VCaP (cell line): ENCODE measurements at regions not wholly inside any gene's neighbourhood (a gene's known extent, or its start where the extent isn't known, plus 50 kb on each side); places are given as distances from the start of the nearest gene placed in this dataset.

Experiments used
- H3K27ac ChIP-seq: fragments of 450-650 bp; 2 replicates; pipeline ENCODE4 v1.5.1; 2017
- TF ChIP-seq, protein P1 (sequence below): fragments of 450-650 bp; conservative IDR thresholded peaks from 2 replicates; pipeline ENCODE4 v1.5.1; 2017; ENCODE audit warnings: mild to moderate bottlenecking, moderate library complexity

DNA sequence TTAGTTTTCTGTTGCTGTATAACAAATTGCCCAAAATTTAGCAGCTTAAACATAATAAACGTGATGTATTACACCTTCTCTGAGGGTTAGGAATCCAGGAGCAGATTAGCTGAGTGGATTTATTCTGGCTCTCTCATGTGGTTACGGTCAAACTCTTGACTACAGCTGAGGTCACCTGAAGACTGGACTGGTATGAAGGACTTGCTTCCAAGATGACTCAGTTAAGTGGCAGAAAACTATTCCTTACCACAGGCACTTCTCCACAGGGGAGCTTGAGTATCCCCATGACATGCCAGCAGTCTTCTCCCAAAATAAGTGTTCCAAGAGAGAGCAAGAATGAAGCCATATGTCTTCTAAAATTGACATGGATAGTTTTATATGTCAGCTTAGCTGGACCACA is 957.2 kb upstream of the GHITM start:
- TF ChIP-seq, protein P1, sequence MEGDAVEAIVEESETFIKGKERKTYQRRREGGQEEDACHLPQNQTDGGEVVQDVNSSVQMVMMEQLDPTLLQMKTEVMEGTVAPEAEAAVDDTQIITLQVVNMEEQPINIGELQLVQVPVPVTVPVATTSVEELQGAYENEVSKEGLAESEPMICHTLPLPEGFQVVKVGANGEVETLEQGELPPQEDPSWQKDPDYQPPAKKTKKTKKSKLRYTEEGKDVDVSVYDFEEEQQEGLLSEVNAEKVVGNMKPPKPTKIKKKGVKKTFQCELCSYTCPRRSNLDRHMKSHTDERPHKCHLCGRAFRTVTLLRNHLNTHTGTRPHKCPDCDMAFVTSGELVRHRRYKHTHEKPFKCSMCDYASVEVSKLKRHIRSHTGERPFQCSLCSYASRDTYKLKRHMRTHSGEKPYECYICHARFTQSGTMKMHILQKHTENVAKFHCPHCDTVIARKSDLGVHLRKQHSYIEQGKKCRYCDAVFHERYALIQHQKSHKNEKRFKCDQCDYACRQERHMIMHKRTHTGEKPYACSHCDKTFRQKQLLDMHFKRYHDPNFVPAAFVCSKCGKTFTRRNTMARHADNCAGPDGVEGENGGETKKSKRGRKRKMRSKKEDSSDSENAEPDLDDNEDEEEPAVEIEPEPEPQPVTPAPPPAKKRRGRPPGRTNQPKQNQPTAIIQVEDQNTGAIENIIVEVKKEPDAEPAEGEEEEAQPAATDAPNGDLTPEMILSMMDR: no peak
- no peak overlapping the region for H3K27ac ChIP-seq

DNA sequence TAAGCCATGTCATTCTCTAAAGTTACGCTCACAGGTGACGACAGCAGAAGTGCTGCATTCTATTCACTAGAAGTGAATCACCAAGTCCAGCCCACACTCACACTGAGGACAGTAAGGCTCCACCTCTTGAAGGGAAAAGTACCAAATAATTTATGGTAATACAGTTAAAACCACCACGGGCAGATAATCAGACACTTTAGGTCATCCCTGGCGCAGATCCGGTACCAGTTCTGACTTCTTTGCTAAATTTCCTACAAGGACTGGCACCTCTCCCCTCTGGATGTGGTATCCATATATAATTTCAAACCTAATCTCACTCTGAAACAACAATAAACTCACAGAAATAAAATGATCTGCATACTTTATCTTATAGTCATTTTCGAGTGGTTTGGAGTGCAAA is 954.7 kb upstream of the GHITM start:
- H3K27ac ChIP-seq: no peak overlapping the region
- TF ChIP-seq, protein P1: no peak

DNA sequence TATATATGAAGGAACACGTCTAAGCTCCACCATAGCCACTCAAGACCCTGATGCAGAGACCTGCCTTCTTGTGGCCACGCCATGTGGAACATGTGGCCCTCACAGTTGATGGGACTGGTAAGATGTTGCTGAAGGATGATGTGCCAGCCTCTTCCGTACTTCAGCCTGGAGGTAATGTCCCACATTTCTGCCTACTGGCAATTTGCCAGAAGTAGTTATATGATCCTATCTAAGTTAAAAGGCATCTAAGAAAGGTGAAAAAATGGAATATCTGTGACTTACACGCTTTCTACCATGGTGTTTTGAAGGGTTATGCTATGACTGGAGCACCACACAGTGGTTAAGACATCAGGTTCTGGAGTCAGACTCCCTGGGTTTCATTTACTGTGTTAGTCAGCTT is 948.7 kb upstream of the GHITM start:
- TF ChIP-seq, protein P1: no peak
- no peak overlapping the region for H3K27ac ChIP-seq

DNA sequence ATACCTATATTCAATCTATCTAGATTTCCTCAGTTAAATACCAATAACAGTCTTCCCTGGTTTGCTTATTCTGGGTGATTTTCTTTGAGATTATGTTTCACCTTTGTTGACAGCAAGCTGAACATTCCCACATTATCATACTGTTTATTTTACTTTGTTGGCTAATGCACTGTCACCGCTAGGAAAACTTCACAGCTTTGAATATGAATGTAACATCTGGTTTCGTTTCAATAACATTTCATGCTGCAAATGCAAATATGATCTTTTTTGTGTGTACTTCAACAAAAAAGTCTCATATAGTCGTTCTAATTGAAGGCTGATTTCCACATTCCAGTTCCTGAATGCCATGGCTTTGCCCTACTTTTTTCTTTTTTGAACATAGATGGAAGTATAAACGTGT is 946.3 kb upstream of the GHITM start:
- TF ChIP-seq, protein P1: no peak
- H3K27ac ChIP-seq: 0 out of 2 replicates have a peak overlapping the region, but pooled peaks have one; percentile 7

DNA sequence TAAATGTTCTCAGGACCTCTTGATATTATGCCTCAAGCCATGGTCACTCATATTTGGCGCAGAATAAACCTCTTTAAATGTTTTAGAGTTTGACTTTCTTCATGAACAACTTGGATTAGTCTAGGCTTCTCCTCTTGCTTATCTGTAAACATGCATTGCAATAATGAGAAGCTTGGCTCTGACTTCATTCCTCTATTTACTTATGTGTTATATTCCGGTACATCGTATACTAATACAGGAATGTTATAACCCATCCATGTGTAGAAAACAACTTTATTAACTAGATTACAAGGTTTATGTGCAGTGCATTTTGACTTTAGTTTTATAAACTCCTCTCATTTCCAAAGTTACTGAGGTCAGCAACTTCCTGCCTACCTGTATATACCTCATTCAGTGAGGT is 944.3 kb upstream of the GHITM start:
- H3K27ac ChIP-seq: peak overlapping the region; percentile 31; the same call in 1 of the 2 replicates
- TF ChIP-seq, protein P1: no peak

DNA sequence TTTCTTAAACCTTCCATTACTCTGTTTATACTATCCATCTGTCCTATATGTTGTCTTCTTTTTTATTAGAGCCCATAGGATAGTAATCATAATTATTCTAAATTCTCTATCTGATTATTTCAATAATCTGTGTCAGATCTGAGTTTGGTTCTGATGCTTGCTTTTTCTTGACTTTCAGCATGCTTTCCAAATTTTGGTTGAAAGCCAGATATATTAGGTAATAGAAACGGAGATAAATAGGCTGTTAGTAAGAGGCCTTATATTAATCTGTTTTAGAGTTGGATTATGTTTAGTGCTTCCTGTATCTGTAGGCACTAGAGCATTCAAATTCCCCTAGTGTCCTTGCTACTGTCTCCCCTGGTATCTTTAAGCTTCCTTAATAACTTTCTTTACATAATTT is 939.9 kb upstream of the GHITM start:
- TF ChIP-seq, protein P1: no peak
- H3K27ac ChIP-seq: no peak overlapping the region

DNA sequence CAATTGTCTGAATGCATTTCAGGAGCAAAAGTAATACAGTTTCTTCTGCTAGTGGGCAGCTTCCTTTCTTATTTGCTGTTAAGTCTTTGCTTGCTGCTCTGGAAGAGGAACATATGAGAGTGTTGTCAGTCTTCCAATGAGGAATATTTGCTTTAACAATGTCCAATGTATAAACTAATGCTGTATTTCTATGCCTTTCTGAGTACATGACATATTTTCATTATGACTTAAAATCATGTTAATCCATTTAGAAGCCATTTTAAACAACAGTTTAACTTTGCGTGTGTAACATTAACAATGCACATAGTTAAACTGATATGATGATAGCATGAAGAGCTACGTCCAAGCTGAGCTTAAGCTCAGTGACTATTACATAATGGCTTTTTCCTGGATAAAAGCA is 933.4 kb upstream of the GHITM start:
- TF ChIP-seq, protein P1: no peak
- no peak overlapping the region for H3K27ac ChIP-seq
